ENCODE measurements at regions not wholly inside any gene's neighbourhood (a gene's known extent, or its start where the extent isn't known, plus 50 kb on each side); places are given as distances from the start of the nearest gene placed in this dataset.

DNA sequence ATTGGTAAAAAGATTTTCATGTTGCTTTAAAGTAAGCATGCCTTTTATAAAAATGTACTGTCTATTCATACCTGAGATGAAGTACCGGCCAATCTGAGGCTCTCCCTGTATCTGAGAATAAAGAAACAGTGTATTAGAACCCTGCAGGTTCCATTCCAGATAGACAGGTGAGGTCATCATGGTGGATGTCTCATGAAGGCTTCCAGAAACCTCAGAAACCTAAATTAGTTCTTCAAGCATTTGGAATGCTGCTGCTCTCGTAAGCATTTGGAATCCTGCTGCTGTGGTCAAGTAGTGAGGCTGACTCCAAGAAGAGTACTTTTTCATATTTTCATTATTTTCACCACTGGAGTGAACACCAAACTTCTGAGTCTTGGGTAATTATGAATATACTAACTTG is 642.3 kb downstream of the MAFB start:
- Histone ChIP-seq H3K4me3 (no peak overlapping the region), H3K27me3 (no peaks in the 10 kb centered on the region), H3K9me3 (no peaks in the 10 kb centered on the region), H3K4me1 (no peaks in the 10 kb centered on the region), H3K36me3 (no peaks in the 10 kb centered on the region), H3K27ac (no peak overlapping the region)
- no peak for DNase-seq (ENCODE audit: extremely low spot score in 2 of 2)
- intact Hi-C loops (cut with DNase I): no loop called here
- TF ChIP-seq CTCF (IDR thresholded peaks at IDR 0.05) (no peak), POLR2A (IDR thresholded peaks at IDR 0.05) (no peak), POLR2AphosphoS5 (IDR thresholded peaks at IDR 0.05; ENCODE audit: insufficient read depth in 1 of 2, low read depth in 1 of 2) (no peak)

- no peaks in the 10 kb centered on the region for H3K36me3 ChIP-seq
- no peak overlapping the region for H3K27ac ChIP-seq
- H3K4me3 ChIP-seq: no peak overlapping the region
- no peaks in the 10 kb centered on the region for H3K9me3 ChIP-seq
- no peak for DNase-seq (ENCODE audit: extremely low spot score in 2 of 2)
- intact Hi-C loops (cut with DNase I): no loop called here
- no peaks in the 10 kb centered on the region for H3K27me3 ChIP-seq
- no peaks in the 10 kb centered on the region for H3K4me1 ChIP-seq
- no peak for TF ChIP-seq POLR2AphosphoS5 (IDR thresholded peaks at IDR 0.05; ENCODE audit: insufficient read depth in 1 of 2, low read depth in 1 of 2)
- no peak for TF ChIP-seq CTCF (IDR thresholded peaks at IDR 0.05)
- no peak for TF ChIP-seq POLR2A (IDR thresholded peaks at IDR 0.05)
Observed at GRCh38 chr20:40037511-40037910, 651.5 kb downstream of the MAFB start.

GRCh38 chr20:40029589-40029988 is 659.4 kb downstream of the MAFB start:
- intact Hi-C loops (cut with DNase I): no loop called here
- Histone ChIP-seq H3K4me3 (no peak overlapping the region), H3K27ac (no peak overlapping the region), H3K9me3 (no peaks in the 10 kb centered on the region), H3K4me1 (no peaks in the 10 kb centered on the region), H3K36me3 (no peaks in the 10 kb centered on the region), H3K27me3 (no peaks in the 10 kb centered on the region)
- TF ChIP-seq CTCF (IDR thresholded peaks at IDR 0.05) (no peak), POLR2A (IDR thresholded peaks at IDR 0.05) (no peak), POLR2AphosphoS5 (IDR thresholded peaks at IDR 0.05; ENCODE audit: insufficient read depth in 1 of 2, low read depth in 1 of 2) (no peak)
- no peak for DNase-seq (ENCODE audit: extremely low spot score in 2 of 2)

DNA sequence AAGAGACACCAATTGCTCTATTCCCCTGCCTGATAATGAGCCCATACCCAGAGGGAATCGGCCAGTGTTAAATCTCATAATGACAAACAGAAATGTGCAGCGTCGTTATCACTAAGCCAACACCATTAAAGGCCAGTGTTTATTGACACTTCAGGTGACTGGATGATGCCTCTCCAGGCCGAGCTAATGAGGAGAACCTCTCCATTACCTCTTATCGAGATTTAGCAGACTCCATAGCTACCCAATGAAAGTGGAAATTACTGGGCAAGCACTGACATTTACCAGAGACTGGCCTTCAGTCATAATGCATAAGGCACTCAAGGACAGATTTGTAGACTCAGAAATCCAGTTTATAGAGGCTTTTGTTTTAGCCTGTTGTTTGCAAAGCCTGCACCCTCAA is 669.5 kb downstream of the MAFB start:
- no peaks in the 10 kb centered on the region for H3K4me1 ChIP-seq
- no peak for DNase-seq (ENCODE audit: extremely low spot score in 2 of 2)
- TF ChIP-seq POLR2A (IDR thresholded peaks at IDR 0.05) (no peak), POLR2AphosphoS5 (IDR thresholded peaks at IDR 0.05; ENCODE audit: insufficient read depth in 1 of 2, low read depth in 1 of 2) (no peak), CTCF (IDR thresholded peaks at IDR 0.05) (no peak)
- H3K36me3 ChIP-seq: no peaks in the 10 kb centered on the region
- no peaks in the 10 kb centered on the region for H3K27me3 ChIP-seq
- intact Hi-C loops (cut with DNase I): no loop called here
- H3K9me3 ChIP-seq: no peaks in the 10 kb centered on the region
- H3K4me3 ChIP-seq: no peak overlapping the region
- H3K27ac ChIP-seq: no peak overlapping the region

DNA sequence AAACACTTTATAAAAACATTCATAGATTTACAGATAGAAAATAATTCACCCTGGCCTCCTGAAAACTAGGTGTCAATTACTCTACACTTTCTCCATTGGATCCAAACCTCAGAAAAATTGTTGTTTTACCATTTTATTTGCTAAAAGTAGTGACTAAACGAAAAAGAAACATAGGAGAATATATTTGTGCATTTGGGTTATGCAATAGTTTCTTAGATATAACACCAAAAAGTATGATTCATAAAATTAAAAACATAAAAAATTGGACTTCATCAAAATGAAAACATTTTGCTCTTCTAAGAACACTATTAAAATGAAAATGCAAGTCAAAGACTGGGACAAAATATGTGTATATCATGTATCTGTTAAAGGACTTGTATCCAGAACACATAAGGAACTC is 671.3 kb downstream of the MAFB start:
- TF ChIP-seq CTCF (IDR thresholded peaks at IDR 0.05) (no peak), POLR2A (IDR thresholded peaks at IDR 0.05) (no peak), POLR2AphosphoS5 (IDR thresholded peaks at IDR 0.05; ENCODE audit: insufficient read depth in 1 of 2, low read depth in 1 of 2) (no peak)
- intact Hi-C loops (cut with DNase I): no loop called here
- Histone ChIP-seq H3K36me3 (no peaks in the 10 kb centered on the region), H3K4me3 (no peak overlapping the region), H3K4me1 (no peaks in the 10 kb centered on the region), H3K27ac (no peak overlapping the region), H3K9me3 (no peaks in the 10 kb centered on the region), H3K27me3 (no peaks in the 10 kb centered on the region)
- no peak for DNase-seq (ENCODE audit: extremely low spot score in 2 of 2)
